ENCODE measurements at regions not wholly inside any gene's neighbourhood (a gene's known extent, or its start where the extent isn't known, plus 50 kb on each side); places are given as distances from the start of the nearest gene placed in this dataset.

DNA sequence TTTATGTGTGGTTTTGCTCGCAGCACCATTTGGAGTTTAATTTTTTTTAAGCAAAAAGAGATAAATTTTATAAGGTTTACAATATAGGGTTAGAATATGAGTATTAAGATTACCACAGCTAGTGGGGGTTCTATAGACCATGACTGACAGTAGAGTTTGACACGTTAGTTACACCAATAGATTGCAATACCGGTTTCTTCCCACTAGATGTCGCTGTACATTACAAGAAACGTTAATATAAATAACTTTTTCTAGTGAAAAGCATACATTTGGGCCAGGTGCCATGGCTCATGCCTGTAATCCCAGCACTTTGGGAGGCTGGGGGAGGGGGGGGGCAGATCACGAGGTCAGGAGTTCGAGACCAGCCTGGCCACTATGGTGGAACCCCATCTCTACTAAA lies 433.6 kb downstream of the MAGEB5 start:
- H3K9me3 ChIP-seq (ENCODE audit: control insufficient read depth, low read length), result peaks cover 42% of the 10 kb centered on the region
- H3K27me3 ChIP-seq (ENCODE audit: control insufficient read depth, insufficient read depth, low read length, poor library complexity, severe bottlenecking), result no peaks in the 10 kb centered on the region
- no peaks in the 10 kb centered on the region for H3K36me3 ChIP-seq (ENCODE audit: control insufficient read depth, insufficient read depth, low read length)
- no peaks in the 10 kb centered on the region for H3K27me3 Mint-ChIP-seq (ENCODE audit: insufficient read depth)
- H3K27ac ChIP-seq (ENCODE audit: low read depth, low read length), result no peak overlapping the region
- no peak overlapping the region for H3K9ac ChIP-seq (ENCODE audit: extremely low read depth, low read length, poor library complexity, severe bottlenecking)
- no peak overlapping the region for H3K4me3 ChIP-seq (ENCODE audit: low read length)
- no peak overlapping the region for H3K27ac Mint-ChIP-seq
- H3K4me1 Mint-ChIP-seq, result no peaks in the 10 kb centered on the region
- peaks cover 67% of the 10 kb centered on the region for H3K9me3 Mint-ChIP-seq
- whole genome bisulfite sequencing, 2 experiments (ENCODE audit: insufficient coverage in 1 of 2, insufficient read length in 1 of 2), result 55% methylated on average over 4 of the region's 7 CpGs; no CpG with 5 or more reads in 1 of the 2 experiments
- peak; percentile 79 for TF ChIP-seq CTCF (conservative IDR thresholded peaks at IDR 0.05)
- H3K36me3 Mint-ChIP-seq (ENCODE audit: low read depth), result peaks cover 5% of the 10 kb centered on the region
- no peak for DNase-seq
- H3K4me1 ChIP-seq (ENCODE audit: control insufficient read depth, insufficient read depth, low read length), result no peaks in the 10 kb centered on the region
- H3K4me3 Mint-ChIP-seq, result no peak overlapping the region

DNA sequence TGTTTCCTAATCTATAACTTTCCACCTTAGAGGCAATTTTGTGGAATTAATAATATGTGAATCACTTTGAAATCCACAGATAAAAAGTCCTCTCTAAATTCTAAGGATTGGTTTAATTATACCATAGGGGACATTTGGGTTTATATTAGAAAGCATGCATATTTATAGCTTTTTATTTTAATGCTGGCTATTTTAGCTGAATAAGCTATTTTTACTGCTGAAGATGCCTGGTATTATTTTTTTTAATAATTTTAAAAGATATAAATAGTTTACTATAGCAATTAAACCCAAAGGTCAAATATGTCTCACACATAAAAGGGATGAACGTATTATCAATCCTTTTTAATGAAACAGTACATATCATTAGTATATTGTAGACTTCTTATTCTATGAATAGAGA lies 415.4 kb downstream of the MAGEB5 start:
- no peak for DNase-seq
- H3K27me3 ChIP-seq (ENCODE audit: control insufficient read depth, insufficient read depth, low read length, poor library complexity, severe bottlenecking), result no peaks in the 10 kb centered on the region
- H3K9me3 ChIP-seq (ENCODE audit: control insufficient read depth, low read length), result peaks cover 19% of the 10 kb centered on the region
- no peak overlapping the region for H3K4me3 Mint-ChIP-seq
- no peak overlapping the region for H3K4me3 ChIP-seq (ENCODE audit: low read length)
- H3K4me1 Mint-ChIP-seq, result no peaks in the 10 kb centered on the region
- no peak for TF ChIP-seq CTCF (conservative IDR thresholded peaks at IDR 0.05)
- H3K9me3 Mint-ChIP-seq, result peaks cover 42% of the 10 kb centered on the region
- no peaks in the 10 kb centered on the region for H3K36me3 ChIP-seq (ENCODE audit: control insufficient read depth, insufficient read depth, low read length)
- WGBS, 2 experiments (ENCODE audit: insufficient coverage in 1 of 2, insufficient read length in 1 of 2), result no CpG with 5 or more reads among the region's 1 CpG
- peaks cover 5% of the 10 kb centered on the region for H3K27me3 Mint-ChIP-seq (ENCODE audit: insufficient read depth)
- H3K36me3 Mint-ChIP-seq (ENCODE audit: low read depth), result no peaks in the 10 kb centered on the region
- H3K4me1 ChIP-seq (ENCODE audit: control insufficient read depth, insufficient read depth, low read length), result no peaks in the 10 kb centered on the region
- H3K27ac ChIP-seq (ENCODE audit: low read depth, low read length), result no peak overlapping the region
- no peak overlapping the region for H3K9ac ChIP-seq (ENCODE audit: extremely low read depth, low read length, poor library complexity, severe bottlenecking)
- H3K27ac Mint-ChIP-seq, result no peak overlapping the region

DNA sequence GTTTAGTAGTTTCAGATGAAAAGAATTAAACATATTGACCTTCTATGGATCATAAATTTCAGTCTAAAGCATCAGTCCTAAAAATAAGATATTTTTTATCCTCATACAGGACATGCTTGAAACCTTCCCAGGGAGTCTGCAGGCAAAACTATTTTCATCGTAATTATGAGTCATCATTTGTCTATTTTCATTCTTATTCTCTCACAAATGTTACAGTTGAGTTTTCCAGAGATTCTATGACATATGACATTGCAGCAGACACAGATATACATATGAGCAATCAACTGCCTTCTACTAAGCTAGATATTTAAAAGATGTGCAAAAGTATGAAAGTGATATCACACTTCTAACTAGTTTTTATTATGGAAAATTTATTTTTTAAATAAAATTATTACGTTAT lies 398.0 kb downstream of the MAGEB5 start:
- H3K9me3 Mint-ChIP-seq, result peaks cover 18% of the 10 kb centered on the region
- no peaks in the 10 kb centered on the region for H3K36me3 Mint-ChIP-seq (ENCODE audit: low read depth)

More for the DNA sequence above, 398.0 kb downstream of the MAGEB5 start:
- Histone ChIP-seq H3K4me3 (ENCODE audit: low read length) (no peak overlapping the region), H3K9ac (ENCODE audit: extremely low read depth, low read length, poor library complexity, severe bottlenecking) (no peak overlapping the region), H3K36me3 (ENCODE audit: control insufficient read depth, insufficient read depth, low read length) (no peaks in the 10 kb centered on the region), H3K27me3 (ENCODE audit: control insufficient read depth, insufficient read depth, low read length, poor library complexity, severe bottlenecking) (no peaks in the 10 kb centered on the region), H3K4me1 (ENCODE audit: control insufficient read depth, insufficient read depth, low read length) (no peaks in the 10 kb centered on the region), H3K27ac (ENCODE audit: low read depth, low read length) (no peak overlapping the region), H3K9me3 (ENCODE audit: control insufficient read depth, low read length) (no peaks in the 10 kb centered on the region)
- Mint-ChIP-seq H3K4me1 (no peaks in the 10 kb centered on the region), H3K27ac (no peak overlapping the region), H3K4me3 (no peak overlapping the region), H3K27me3 (ENCODE audit: insufficient read depth) (no peaks in the 10 kb centered on the region)
- DNase-seq, result no peak
- TF ChIP-seq CTCF (conservative IDR thresholded peaks at IDR 0.05), result no peak
- WGBS, 2 experiments (ENCODE audit: insufficient coverage in 1 of 2, insufficient read length in 1 of 2), result 81% methylated on average over 1 of the region's 2 CpGs; no CpG with 5 or more reads in 1 of the 2 experiments

All from endodermal cell (in vitro differentiated cells).